ENCODE measurements at regions not wholly inside any gene's neighbourhood (a gene's known extent, or its start where the extent isn't known, plus 50 kb on each side); places are given as distances from the start of the nearest gene placed in this dataset.

GRCh38 chr14:65226824-65227604 is 124.7 kb upstream of the MAX start (continued):
- no peak for TF ChIP-seq PRDM15 (CRISPR knock-in tag; IDR thresholded peaks at IDR 0.05)
- TF ChIP-seq RFXAP (CRISPR knock-in tag; IDR thresholded peaks at IDR 0.05; ENCODE audit: borderline replicate concordance), result peak; percentile 46; the same call in 1 of the 2 replicates
- TF ChIP-seq TCF7 (IDR thresholded peaks at IDR 0.05; ENCODE audit: low read depth), result peak; percentile 91
- TF ChIP-seq MEIS1 (CRISPR knock-in tag; IDR thresholded peaks at IDR 0.05; ENCODE audit: borderline replicate concordance), result 0 out of 2 replicates have a peak, but pooled peaks have one; percentile 36
- no peak for TF ChIP-seq SIN3A (IDR thresholded peaks at IDR 0.05; ENCODE audit: borderline replicate concordance, low read depth, low read length)
- TF ChIP-seq ZNF780A (CRISPR knock-in tag; IDR thresholded peaks at IDR 0.05), result no peak
- TF ChIP-seq RBAK (CRISPR knock-in tag; IDR thresholded peaks at IDR 0.05), result no peak
- TF ChIP-seq ZNF337 (CRISPR knock-in tag; IDR thresholded peaks at IDR 0.05; ENCODE audit: borderline replicate concordance, low read depth), result no peak
- peak; percentile 77 for TF ChIP-seq SOX13 (IDR thresholded peaks at IDR 0.05)
- peak in 1 of 2 experiments; percentile 97; a peak in 2 of 4 replicates for TF ChIP-seq SOX13 (CRISPR knock-in tag; conservative IDR thresholded peaks at IDR 0.05 in 1 of 2, IDR thresholded peaks at IDR 0.05 in 1 of 2)
- no peak for TF ChIP-seq ZNF589 (CRISPR knock-in tag; conservative IDR thresholded peaks at IDR 0.05)
- TF ChIP-seq PHF8 (CRISPR knock-in tag; IDR thresholded peaks at IDR 0.05), result no peak
- TF ChIP-seq FOSL2 (CRISPR knock-in tag; IDR thresholded peaks at IDR 0.05), result peak; percentile 55; the same call in 1 of the 2 replicates
- no peak; the same call in 1 of the 2 replicates for TF ChIP-seq ZNF607 (CRISPR knock-in tag; IDR thresholded peaks at IDR 0.05; ENCODE audit: borderline replicate concordance)
- no peak for TF ChIP-seq ZNF510 (CRISPR knock-in tag; IDR thresholded peaks at IDR 0.05; ENCODE audit: low read depth)
- TF ChIP-seq AFF4 (CRISPR knock-in tag; IDR thresholded peaks at IDR 0.05), result no peak
- no peak for TF ChIP-seq ZNF24 (IDR thresholded peaks at IDR 0.05)
- 0 out of 2 replicates have a peak, but pooled peaks have one; percentile 57 for TF ChIP-seq HNF4G (IDR thresholded peaks at IDR 0.05; ENCODE audit: borderline replicate concordance, low read depth, low read length)
- TF ChIP-seq HNF4G (CRISPR knock-in tag; IDR thresholded peaks at IDR 0.05; ENCODE audit: borderline replicate concordance, low read depth), result peak; percentile 25; the same call in 1 of the 2 replicates
- peak; percentile 81 for TF ChIP-seq SAP130 (CRISPR knock-in tag; IDR thresholded peaks at IDR 0.05; ENCODE audit: low read depth)
- 0 out of 2 replicates have a peak, but pooled peaks have one; percentile 56 for TF ChIP-seq ZNF12 (CRISPR knock-in tag; IDR thresholded peaks at IDR 0.05)
